GM23248 (cell line): ENCODE measurements at regions not wholly inside any gene's neighbourhood (a gene's known extent, or its start where the extent isn't known, plus 50 kb on each side); places are given as distances from the start of the nearest gene placed in this dataset.

Experiments
- DNase-seq: peaks from one replicate; pipeline ENCODE4 v3.0.0-alpha.2; 2015
- H2AFZ ChIP-seq: fragments of 200-600 bp; sonication (generic); 2 replicates; pipeline ENCODE4 v1.6.1; 2016; ENCODE audit warnings: antibody characterized with exemption
- H3F3A ChIP-seq: fragments of 200-600 bp; sonication (generic); 2 replicates; pipeline ENCODE4 v1.6.1; 2016; ENCODE audit warnings: mild to moderate bottlenecking, antibody characterized with exemption, mixed run types; ENCODE audit not compliant: insufficient read depth
- H3K27ac ChIP-seq: fragments of 200-600 bp; sonication (generic); 2 replicates; pipeline ENCODE4 v1.5.1; 2016; ENCODE audit warnings: mild to moderate bottlenecking
- H3K27me3 ChIP-seq: fragments of 200-600 bp; sonication (generic); replicated peaks from 2 replicates; pipeline ENCODE4 v1.6.1; 2016; ENCODE audit warnings: mild to moderate bottlenecking; ENCODE audit not compliant: insufficient read depth
- H3K36me3 ChIP-seq: fragments of 200-600 bp; sonication (generic); 2 replicates; pipeline ENCODE4 v1.6.1; 2016; ENCODE audit warnings: low read depth, mild to moderate bottlenecking
- H3K4me1 ChIP-seq: fragments of 200-600 bp; sonication (generic); 2 replicates; pipeline ENCODE4 v1.6.1; 2016; ENCODE audit warnings: mild to moderate bottlenecking; ENCODE audit not compliant: insufficient read depth
- H3K4me2 ChIP-seq: fragments of 200-600 bp; sonication (generic); one replicate; pipeline ENCODE4 v1.6.1; 2016; ENCODE audit warnings: mild to moderate bottlenecking; ENCODE audit not compliant: unreplicated experiment
- H3K4me3 ChIP-seq: fragments of 200-600 bp; sonication (generic); 2 replicates; pipeline ENCODE4 v1.5.1; 2016; ENCODE audit warnings: mild to moderate bottlenecking
- H3K79me2 ChIP-seq: fragments of 200-600 bp; sonication (generic); 2 replicates; pipeline ENCODE4 v1.6.1; 2016; ENCODE audit warnings: mild to moderate bottlenecking; ENCODE audit not compliant: insufficient read depth
- H3K9ac ChIP-seq: fragments of 200-600 bp; sonication (generic); 2 replicates; pipeline ENCODE4 v1.6.1; 2016; ENCODE audit warnings: mild to moderate bottlenecking
- H3K9me2 ChIP-seq: fragments of 200-600 bp; sonication (generic); 2 replicates; pipeline ENCODE4 v1.6.1; 2016; ENCODE audit warnings: mixed run types, mild to moderate bottlenecking, moderate library complexity; ENCODE audit not compliant: insufficient read depth
- H3K9me3 ChIP-seq: fragments of 200-600 bp; sonication (generic); one replicate; pipeline ENCODE4 v1.6.1; 2017; ENCODE audit warnings: low read depth
- H4K20me1 ChIP-seq: fragments of 200-600 bp; sonication (generic); 2 replicates; pipeline ENCODE4 v1.6.0; 2016; ENCODE audit not compliant: insufficient read depth
- EZH2 ChIP-seq: fragments of 200-600 bp; sonication (generic); IDR thresholded peaks from 2 replicates; pipeline ENCODE4 v1.6.1; 2018; ENCODE audit warnings: antibody characterized with exemption, mild to moderate bottlenecking; ENCODE audit not compliant: insufficient read depth, poor library complexity, severe bottlenecking
- EZH2phosphoT487 ChIP-seq: fragments of 200-600 bp; sonication (generic); IDR thresholded peaks from 2 replicates; pipeline ENCODE4 v1.6.1; 2018; ENCODE audit warnings: antibody characterized with exemption, moderate library complexity, mild to moderate bottlenecking, low read depth; ENCODE audit not compliant: insufficient read depth
- WGBS, 2 experiments: methylation state at CpG; one replicate each; pipeline ENCODE4 v1.1.6; 2015 to 2017; ENCODE audit warnings: low lambda C conversion rate in 2 of 2, low coverage in 1 of 2; ENCODE audit errors: missing lambda C conversion rate in 2 of 2; 5-methylcytosine and 5-hydroxymethylcytosine counted together
- in situ Hi-C: fragments of 300-500 bp; cut with MboI; formaldehyde crosslinking; loops from 2 replicates; pipeline ENCODE4 v1.15.0; 2020

DNA sequence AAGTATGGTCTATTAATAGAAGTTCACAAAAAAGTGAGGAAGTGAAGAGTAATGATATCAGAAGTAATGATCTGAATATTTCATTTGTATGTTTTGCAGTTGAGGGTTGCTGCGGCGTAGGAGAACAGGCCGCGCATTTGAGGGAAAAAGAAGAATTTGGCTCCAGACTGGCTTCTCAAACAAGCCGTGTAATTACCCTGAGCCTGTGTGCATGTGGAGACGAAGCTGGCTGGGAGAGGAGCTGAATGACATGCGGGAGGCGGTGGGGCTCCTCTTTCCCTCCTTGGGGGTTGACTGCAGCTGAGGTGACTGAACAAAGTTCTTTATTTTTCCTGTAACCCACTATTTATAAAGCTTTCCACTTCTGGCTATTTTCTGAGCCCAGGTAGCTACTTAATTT, 115.5 kb upstream of the AFDN start:
- H3K9me3 ChIP-seq, result no peaks in the 10 kb centered on the region
- H3K27ac ChIP-seq, result no peak overlapping the region
- no peaks in the 10 kb centered on the region for H3K27me3 ChIP-seq
- no peak overlapping the region for H3K4me2 ChIP-seq
- H3K4me1 ChIP-seq, result no peaks in the 10 kb centered on the region
- DNase-seq, result no peak
- no peaks in the 10 kb centered on the region for H3K36me3 ChIP-seq
- H3K9ac ChIP-seq, result no peak overlapping the region
- H2AFZ ChIP-seq, result no peak overlapping the region
- H3F3A ChIP-seq, result no peaks in the 10 kb centered on the region
- no peaks in the 10 kb centered on the region for H3K9me2 ChIP-seq
- no peaks in the 10 kb centered on the region for H3K79me2 ChIP-seq
- TF ChIP-seq EZH2phosphoT487 (no peak), EZH2 (no peak)
- in situ Hi-C loops, result no loop called here
- H4K20me1 ChIP-seq, result no peaks in the 10 kb centered on the region
- no peak overlapping the region for H3K4me3 ChIP-seq
- 69 to 75% methylated on average over 8 of the region's 8 CpGs for WGBS, 2 experiments

DNA sequence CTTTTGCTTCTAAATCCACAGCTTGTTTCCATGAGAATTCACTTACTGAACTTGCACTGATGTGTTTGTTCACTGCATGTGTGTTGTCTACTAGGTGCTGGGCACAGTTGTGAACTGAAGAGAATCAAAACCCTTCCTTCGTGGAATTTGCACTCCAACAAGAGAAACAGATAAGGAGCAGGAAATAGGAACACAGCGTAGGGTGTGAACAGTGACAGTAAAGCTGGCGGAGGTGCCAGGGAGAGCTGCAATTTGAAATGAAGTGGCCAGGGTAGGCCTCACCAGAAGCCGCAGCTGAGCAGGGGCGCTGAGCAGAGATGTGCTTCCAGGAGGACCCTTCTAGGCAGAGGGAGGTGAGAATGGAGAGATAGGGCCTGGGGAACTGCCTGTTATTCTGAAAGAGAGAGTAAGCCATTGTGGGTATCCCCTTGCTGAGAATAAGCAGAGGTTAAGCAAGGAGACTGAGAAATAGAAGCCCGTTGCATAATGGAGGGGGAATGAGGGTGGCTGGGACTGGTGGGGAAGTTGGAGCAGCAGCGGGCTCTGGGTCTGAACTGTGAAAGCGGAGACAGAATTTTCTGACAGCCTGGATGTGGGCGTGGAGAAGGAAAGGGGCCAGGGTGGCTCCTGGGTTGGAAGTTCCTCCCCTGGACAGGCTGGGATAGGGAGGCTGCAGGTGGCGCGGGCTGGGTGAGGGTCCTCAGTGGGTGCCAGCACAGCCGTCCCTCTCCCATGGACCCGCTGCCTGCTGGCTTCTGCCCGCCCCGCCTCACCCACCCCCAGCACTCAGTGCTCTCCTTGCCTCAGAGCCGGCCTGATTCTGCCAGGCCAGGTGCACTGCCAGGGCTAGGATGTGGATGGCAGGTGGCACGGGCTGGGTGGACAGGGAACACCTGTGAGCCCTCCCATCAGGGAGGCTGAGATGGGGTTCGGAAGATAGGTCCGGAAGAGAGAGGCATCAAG, 114.7 kb upstream of the AFDN start:
- Histone ChIP-seq H3K27me3 (no peaks in the 10 kb centered on the region), H3K4me2 (no peak overlapping the region), H4K20me1 (no peaks in the 10 kb centered on the region), H3K27ac (no peak overlapping the region), H3K4me3 (no peak overlapping the region), H3K79me2 (no peaks in the 10 kb centered on the region), H3K4me1 (no peaks in the 10 kb centered on the region), H3K9me2 (no peaks in the 10 kb centered on the region), H3K9me3 (no peaks in the 10 kb centered on the region), H3F3A (no peaks in the 10 kb centered on the region), H3K36me3 (no peaks in the 10 kb centered on the region), H3K9ac (no peak overlapping the region), H2AFZ (no peak overlapping the region)
- no peak for TF ChIP-seq EZH2
- DNase-seq, result no peak
- in situ Hi-C loops, result no loop called here
- WGBS, 2 experiments, result 62 to 65% methylated on average over 13 to 19 of the region's 19 CpGs

DNA sequence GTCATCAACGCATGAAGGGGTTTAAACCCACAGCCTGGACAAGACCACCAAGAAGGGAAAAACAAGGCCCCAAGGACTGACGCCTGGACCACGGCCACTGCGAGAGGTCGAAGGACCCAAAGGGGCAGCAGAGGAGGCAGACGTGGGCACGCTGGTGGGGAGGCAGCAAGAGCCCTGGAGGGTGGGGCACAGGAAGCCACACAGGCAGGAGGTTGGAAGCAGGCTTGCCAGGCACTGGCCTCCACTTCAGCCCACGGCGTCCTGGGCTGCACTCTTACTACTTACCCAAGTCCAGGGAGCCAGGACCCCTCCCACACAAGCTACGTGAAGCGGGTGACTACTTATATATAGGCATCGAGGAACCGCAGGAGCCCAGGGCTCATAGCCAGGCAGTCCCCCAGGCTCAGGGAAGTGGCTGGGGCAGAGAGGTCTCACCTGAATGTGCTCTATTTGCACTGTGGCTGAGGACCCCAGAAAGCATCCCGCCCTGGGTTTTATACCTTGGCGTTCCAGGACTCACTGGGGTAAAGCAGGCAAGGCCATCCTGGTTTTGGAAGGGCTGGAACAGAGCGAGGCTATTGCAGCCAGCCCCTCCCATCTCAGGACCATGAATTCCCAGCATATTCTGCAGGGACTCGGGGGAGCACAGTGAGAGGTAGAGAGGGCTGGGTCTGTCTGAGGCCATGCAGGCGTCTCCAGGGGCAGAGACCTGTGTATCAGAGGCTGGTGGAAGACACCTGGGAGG, 113.8 kb upstream of the AFDN start:
- in situ Hi-C loops, result no loop called here
- H3K4me2 ChIP-seq, result no peak overlapping the region
- no peaks in the 10 kb centered on the region for H3K36me3 ChIP-seq
- no peak overlapping the region for H2AFZ ChIP-seq
- H3K9ac ChIP-seq, result no peak overlapping the region
- no peak for TF ChIP-seq EZH2phosphoT487
- TF ChIP-seq EZH2, result no peak
- H3K9me2 ChIP-seq, result no peaks in the 10 kb centered on the region
- 50 to 60% methylated on average over 12 to 18 of the region's 18 CpGs for WGBS, 2 experiments
- no peaks in the 10 kb centered on the region for H3K27me3 ChIP-seq
- no peak overlapping the region for H3K4me3 ChIP-seq
- H3K27ac ChIP-seq, result no peak overlapping the region
- H3K79me2 ChIP-seq, result no peaks in the 10 kb centered on the region
- H3K4me1 ChIP-seq, result no peaks in the 10 kb centered on the region
- H3F3A ChIP-seq, result no peaks in the 10 kb centered on the region
- DNase-seq, result no peak
- no peaks in the 10 kb centered on the region for H3K9me3 ChIP-seq
- no peaks in the 10 kb centered on the region for H4K20me1 ChIP-seq

DNA sequence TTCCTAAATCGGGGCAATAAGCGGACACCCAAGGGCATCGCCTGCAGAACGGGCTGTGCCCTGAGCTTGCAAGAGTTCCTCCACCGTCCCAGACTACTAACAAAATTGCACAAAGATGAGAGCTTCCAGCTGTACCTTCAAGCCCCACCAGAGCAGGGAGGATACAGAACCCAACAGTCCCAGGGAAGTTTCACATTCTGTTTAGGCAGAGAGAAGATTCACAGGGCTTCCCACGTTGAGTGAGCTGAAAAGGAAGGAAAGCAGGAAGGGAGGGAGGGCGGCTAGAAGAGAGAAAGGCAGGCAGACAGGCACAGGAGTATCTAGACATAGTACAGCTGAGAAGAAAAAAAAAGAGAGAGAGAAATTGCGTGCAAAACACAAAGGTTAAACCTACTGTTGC, 112.6 kb upstream of the AFDN start:
- no peaks in the 10 kb centered on the region for H3K9me2 ChIP-seq
- WGBS, 2 experiments, result 21 to 24% methylated on average over 8 of the region's 8 CpGs
- H3K9me3 ChIP-seq, result no peaks in the 10 kb centered on the region
- no peak overlapping the region for H3K4me3 ChIP-seq
- DNase-seq, result no peak
- in situ Hi-C loops, result no loop called here
- no peaks in the 10 kb centered on the region for H3K27me3 ChIP-seq
- no peaks in the 10 kb centered on the region for H3K4me1 ChIP-seq
- H3K36me3 ChIP-seq, result no peaks in the 10 kb centered on the region
- TF ChIP-seq EZH2phosphoT487 (no peak), EZH2 (no peak)
- H3F3A ChIP-seq, result no peaks in the 10 kb centered on the region
- H3K79me2 ChIP-seq, result no peaks in the 10 kb centered on the region
- no peak overlapping the region for H3K4me2 ChIP-seq
- no peak overlapping the region for H2AFZ ChIP-seq
- H3K27ac ChIP-seq, result no peak overlapping the region
- H3K9ac ChIP-seq, result no peak overlapping the region
- H4K20me1 ChIP-seq, result no peaks in the 10 kb centered on the region
